ENCODE measurements at regions not wholly inside any gene's neighbourhood (a gene's known extent, or its start where the extent isn't known, plus 50 kb on each side); places are given as distances from the start of the nearest gene placed in this dataset.

- no peak overlapping the region for H3K27ac ChIP-seq (ENCODE audit: low read depth in 1 of 2, low read length in 1 of 2)
- no peaks in the 10 kb centered on the region for H3K36me3 ChIP-seq (ENCODE audit: control insufficient read depth in 4 of 4, insufficient read depth in 4 of 4, low read length in 4 of 4)
- no peak for ATAC-seq (ENCODE audit: insufficient read depth, low FRiP score)
- DNase-seq: no peak
- H3K4me1 ChIP-seq (ENCODE audit: control insufficient read depth in 5 of 5, insufficient read depth in 5 of 5, low read length in 5 of 5): no peaks in the 10 kb centered on the region
- H3K27me3 ChIP-seq (ENCODE audit: control insufficient read depth in 3 of 3, insufficient read depth in 3 of 3, low read length in 2 of 3): no peaks in the 10 kb centered on the region
- TF ChIP-seq, protein P1, sequence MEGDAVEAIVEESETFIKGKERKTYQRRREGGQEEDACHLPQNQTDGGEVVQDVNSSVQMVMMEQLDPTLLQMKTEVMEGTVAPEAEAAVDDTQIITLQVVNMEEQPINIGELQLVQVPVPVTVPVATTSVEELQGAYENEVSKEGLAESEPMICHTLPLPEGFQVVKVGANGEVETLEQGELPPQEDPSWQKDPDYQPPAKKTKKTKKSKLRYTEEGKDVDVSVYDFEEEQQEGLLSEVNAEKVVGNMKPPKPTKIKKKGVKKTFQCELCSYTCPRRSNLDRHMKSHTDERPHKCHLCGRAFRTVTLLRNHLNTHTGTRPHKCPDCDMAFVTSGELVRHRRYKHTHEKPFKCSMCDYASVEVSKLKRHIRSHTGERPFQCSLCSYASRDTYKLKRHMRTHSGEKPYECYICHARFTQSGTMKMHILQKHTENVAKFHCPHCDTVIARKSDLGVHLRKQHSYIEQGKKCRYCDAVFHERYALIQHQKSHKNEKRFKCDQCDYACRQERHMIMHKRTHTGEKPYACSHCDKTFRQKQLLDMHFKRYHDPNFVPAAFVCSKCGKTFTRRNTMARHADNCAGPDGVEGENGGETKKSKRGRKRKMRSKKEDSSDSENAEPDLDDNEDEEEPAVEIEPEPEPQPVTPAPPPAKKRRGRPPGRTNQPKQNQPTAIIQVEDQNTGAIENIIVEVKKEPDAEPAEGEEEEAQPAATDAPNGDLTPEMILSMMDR (IDR thresholded peaks at IDR 0.05; ENCODE audit: control extremely low read depth, extremely low read depth): no peak
- peaks cover 0 to 6% (median 0%) of the 10 kb centered on the region in 4 donors for H3K9me3 ChIP-seq (ENCODE audit: control insufficient read depth in 4 of 4, insufficient read depth in 3 of 4, low read length in 3 of 4)
- no peak overlapping the region for H3K4me3 ChIP-seq
- H3K9ac ChIP-seq (ENCODE audit: insufficient read depth in 1 of 2, low read length in 2 of 2): no peak overlapping the region
- 85 to 87% methylated on average over 12 of the region's 12 CpGs for WGBS, 2 donors
These were observed 53.9 kb upstream of the PCSK6 start for GRCh38 chr15:101543431-101543830.

GRCh38 chr15:101543026-101543390, 53.5 kb upstream of the PCSK6 start:
- TF ChIP-seq, protein P1 (IDR thresholded peaks at IDR 0.05; ENCODE audit: control extremely low read depth, extremely low read depth): no peak
- Histone ChIP-seq H3K4me3 (no peak overlapping the region), H3K4me1 (ENCODE audit: control insufficient read depth in 5 of 5, insufficient read depth in 5 of 5, low read length in 5 of 5) (peaks cover 0 to 1% (median 0%) of the 10 kb centered on the region in 5 donors), H3K9ac (ENCODE audit: insufficient read depth in 1 of 2, low read length in 2 of 2) (no peak overlapping the region), H3K27ac (ENCODE audit: low read depth in 1 of 2, low read length in 1 of 2) (no peak overlapping the region), H3K9me3 (ENCODE audit: control insufficient read depth in 4 of 4, insufficient read depth in 3 of 4, low read length in 3 of 4) (peaks cover 0 to 6% (median 0%) of the 10 kb centered on the region in 4 donors), H3K27me3 (ENCODE audit: control insufficient read depth in 3 of 3, insufficient read depth in 3 of 3, low read length in 2 of 3) (no peaks in the 10 kb centered on the region), H3K36me3 (ENCODE audit: control insufficient read depth in 4 of 4, insufficient read depth in 4 of 4, low read length in 4 of 4) (no peaks in the 10 kb centered on the region)
- 91 to 94% methylated on average over 7 of the region's 7 CpGs for WGBS, 2 donors
- ATAC-seq (ENCODE audit: insufficient read depth, low FRiP score) (no peak), DNase-seq (no peak)

DNA sequence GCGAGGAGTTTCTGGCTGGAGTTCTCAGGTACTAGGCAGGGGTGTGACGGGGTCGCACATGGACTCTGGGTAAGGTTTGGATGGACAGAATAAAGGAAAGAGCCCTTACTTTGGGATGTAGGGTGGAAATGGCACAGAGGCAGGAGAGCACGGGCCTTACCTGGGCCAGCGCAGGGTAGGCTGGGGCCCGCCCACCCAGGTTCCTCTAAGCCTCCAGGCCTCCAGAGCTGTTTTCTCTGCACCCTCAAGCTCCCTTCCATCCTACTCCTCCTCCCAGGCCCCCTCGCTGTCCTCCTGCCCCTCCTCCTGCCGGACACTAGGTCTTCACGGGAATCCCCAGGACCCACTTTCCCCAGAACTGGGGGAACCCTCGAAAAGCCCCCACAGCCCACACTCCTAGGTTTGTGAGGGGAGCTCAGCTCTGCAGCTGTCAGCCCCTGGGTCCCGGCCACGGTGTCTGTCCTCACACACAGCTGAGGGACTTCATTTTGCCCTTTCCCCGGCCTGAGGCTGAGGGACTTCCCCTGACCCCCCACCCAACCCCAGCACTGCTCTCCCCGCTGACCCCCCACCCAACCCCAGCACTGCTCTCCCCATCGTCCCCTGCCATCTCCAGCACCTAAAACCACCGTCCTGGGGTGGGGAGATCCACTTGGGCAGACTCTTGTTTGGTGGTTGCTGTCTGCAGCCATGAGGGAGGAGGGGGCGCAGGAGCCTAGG, 53.0 kb upstream of the PCSK6 start:
- no peak for DNase-seq
- WGBS, 2 donors: 87 to 95% methylated on average over 17 of the region's 17 CpGs

More for the DNA sequence above, 53.0 kb upstream of the PCSK6 start:
- Histone ChIP-seq H3K4me1 (ENCODE audit: control insufficient read depth in 5 of 5, insufficient read depth in 5 of 5, low read length in 5 of 5) (peaks cover 0 to 7% (median 0%) of the 10 kb centered on the region in 5 donors), H3K27ac (ENCODE audit: low read depth in 1 of 2, low read length in 1 of 2) (no peak overlapping the region), H3K9me3 (ENCODE audit: control insufficient read depth in 4 of 4, insufficient read depth in 3 of 4, low read length in 3 of 4) (peaks cover 0 to 6% (median 0%) of the 10 kb centered on the region in 4 donors), H3K27me3 (ENCODE audit: control insufficient read depth in 3 of 3, insufficient read depth in 3 of 3, low read length in 2 of 3) (no peaks in the 10 kb centered on the region), H3K36me3 (ENCODE audit: control insufficient read depth in 4 of 4, insufficient read depth in 4 of 4, low read length in 4 of 4) (no peaks in the 10 kb centered on the region), H3K9ac (ENCODE audit: insufficient read depth in 1 of 2, low read length in 2 of 2) (no peak overlapping the region), H3K4me3 (no peak overlapping the region)
- TF ChIP-seq, protein P1 (IDR thresholded peaks at IDR 0.05; ENCODE audit: control extremely low read depth, extremely low read depth): no peak
- ATAC-seq (ENCODE audit: insufficient read depth, low FRiP score): no peak
